OCI-LY3 (cell line): ENCODE measurements at regions not wholly inside any gene's neighbourhood (a gene's known extent, or its start where the extent isn't known, plus 50 kb on each side); places are given as distances from the start of the nearest gene placed in this dataset.

ENCODE experiments used
- EZH2phosphoT487 ChIP-seq: fragments of 200-600 bp; shearing (Covaris generic); IDR thresholded peaks from 2 replicates; pipeline ENCODE4 v1.6.1; 2018; ENCODE audit warnings: antibody characterized with exemption, mixed run types, low read depth
- TF ChIP-seq, protein P1 (sequence below): fragments of 200-600, 300-600 bp; sonication (generic); IDR thresholded peaks from 2 replicates; pipeline ENCODE4 v1.5.1; 2014; ENCODE audit warnings: antibody characterized with exemption, low read length, low read depth

- TF ChIP-seq EZH2phosphoT487, result no peak
- TF ChIP-seq, protein P1, sequence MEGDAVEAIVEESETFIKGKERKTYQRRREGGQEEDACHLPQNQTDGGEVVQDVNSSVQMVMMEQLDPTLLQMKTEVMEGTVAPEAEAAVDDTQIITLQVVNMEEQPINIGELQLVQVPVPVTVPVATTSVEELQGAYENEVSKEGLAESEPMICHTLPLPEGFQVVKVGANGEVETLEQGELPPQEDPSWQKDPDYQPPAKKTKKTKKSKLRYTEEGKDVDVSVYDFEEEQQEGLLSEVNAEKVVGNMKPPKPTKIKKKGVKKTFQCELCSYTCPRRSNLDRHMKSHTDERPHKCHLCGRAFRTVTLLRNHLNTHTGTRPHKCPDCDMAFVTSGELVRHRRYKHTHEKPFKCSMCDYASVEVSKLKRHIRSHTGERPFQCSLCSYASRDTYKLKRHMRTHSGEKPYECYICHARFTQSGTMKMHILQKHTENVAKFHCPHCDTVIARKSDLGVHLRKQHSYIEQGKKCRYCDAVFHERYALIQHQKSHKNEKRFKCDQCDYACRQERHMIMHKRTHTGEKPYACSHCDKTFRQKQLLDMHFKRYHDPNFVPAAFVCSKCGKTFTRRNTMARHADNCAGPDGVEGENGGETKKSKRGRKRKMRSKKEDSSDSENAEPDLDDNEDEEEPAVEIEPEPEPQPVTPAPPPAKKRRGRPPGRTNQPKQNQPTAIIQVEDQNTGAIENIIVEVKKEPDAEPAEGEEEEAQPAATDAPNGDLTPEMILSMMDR, result no peak
These were observed 126.0 kb downstream of the KCNJ2 start for GRCh38 chr17:70295329-70295728.
